Limb (tissue), 2 donors: ENCODE measurements at regions not wholly inside any gene's neighbourhood (a gene's known extent, or its start where the extent isn't known, plus 50 kb on each side); places are given as distances from the start of the nearest gene placed in this dataset.
"Not testable (repeated sequence)": the region's sequence is repeated elsewhere in the genome, so short reads cannot be mapped to it uniquely, and the experiment has no call there.

Source experiments
- DNase-seq, 2 donors: peaks; one replicate each; pipeline ENCODE4 v3.0.0-alpha.2; 2016; ENCODE audit errors: extremely low spot score in 2 of 2

- DNase-seq: no peak
Observed at GRCh38 chr3:170814822-170815221, 55.2 kb downstream of the RPL22L1 start.

- no peak for DNase-seq
Observed at GRCh38 chr3:170813266-170813665, 56.7 kb downstream of the RPL22L1 start.

- peak; percentile 66 to 75 for DNase-seq
Observed at GRCh38 chr3:170811928-170812591, 57.9 kb downstream of the RPL22L1 start.

DNA sequence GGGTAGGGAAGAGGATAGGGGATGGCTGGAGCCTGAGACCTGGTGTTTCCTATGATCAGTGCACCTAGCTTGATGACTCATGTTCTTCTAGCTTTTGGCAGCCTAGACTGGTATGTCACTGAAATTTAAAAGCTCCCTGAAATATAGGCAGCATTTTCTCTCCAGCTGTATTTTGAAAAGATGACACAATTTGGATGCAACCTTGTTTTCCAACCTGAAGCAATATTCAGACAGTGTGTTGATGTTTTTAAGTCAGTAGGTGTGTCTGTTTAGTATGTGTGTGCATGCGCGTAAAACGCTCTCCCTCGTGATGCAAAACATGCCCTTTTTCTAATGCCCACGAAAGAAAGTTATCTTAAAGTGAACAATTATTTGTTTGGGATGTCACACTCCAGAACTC, 58.5 kb downstream of the RPL22L1 start:
- no peak for DNase-seq

DNA sequence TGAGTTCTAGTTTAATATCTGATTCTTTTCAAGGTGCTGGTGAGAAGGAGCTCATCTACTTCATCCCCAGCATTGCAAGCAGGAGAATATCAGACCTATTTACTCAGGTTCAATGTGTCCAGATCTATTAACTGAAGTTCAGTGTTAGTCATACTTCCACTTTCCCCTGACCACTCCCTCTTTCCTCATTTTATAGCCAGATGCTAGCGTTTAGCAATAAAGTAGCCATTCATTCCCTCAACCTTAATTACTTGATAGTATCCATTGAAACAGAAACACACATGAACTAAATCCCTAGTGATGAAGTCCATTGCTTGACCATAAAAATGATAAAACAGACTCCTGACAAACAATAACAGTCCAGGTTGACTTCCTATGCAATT, 60.0 kb downstream of the RPL22L1 start:
- no peak for DNase-seq

DNA sequence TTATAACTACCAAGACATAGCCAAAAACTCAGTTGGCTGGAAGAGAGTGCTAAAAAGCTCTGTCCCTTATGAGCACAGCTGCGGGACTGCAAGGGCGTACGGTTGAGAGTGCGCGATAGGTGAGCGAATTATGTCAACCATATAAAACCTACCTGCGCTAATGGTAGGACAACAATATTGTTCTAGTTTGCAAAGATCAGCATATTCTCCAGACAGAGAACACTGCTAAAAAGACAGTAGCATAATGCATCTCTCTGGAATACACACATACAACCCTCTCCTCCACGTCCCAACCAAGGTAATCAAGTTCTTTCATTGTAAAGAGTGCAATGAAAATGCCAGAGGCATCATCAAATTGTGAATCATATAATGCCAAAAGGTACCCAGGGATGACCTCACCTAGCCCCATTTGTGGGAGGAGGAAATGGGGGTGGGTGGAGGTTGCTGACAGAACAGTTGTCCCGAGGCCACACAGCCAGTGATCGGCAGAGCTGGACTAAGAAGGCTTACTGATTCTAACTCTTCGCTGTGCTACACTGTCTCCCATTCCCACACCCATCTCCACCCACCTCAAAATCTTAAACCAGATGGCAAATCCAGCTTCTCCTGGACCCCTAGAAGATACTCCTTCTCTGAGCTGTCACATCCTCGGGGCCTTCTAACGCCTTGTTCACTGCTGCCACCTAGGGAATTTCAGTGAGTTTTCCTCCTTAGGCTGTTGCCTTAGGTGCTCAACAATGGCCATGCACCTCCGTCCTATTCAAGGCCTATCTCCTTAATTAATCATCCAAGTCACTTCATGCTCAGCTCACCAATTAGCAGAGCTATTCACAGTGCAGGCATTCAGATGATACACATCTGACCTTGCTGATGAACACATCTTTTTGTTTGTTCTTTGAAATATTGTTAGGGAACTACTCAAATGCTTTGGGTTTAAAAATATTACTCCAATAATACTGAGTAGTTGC, 60.7 kb downstream of the RPL22L1 start:
- DNase-seq: peak in 1 of 2 donors; percentile 32

GRCh38 chr3:170808041-170808440, 62.0 kb downstream of the RPL22L1 start:
- DNase-seq: no peak

DNA sequence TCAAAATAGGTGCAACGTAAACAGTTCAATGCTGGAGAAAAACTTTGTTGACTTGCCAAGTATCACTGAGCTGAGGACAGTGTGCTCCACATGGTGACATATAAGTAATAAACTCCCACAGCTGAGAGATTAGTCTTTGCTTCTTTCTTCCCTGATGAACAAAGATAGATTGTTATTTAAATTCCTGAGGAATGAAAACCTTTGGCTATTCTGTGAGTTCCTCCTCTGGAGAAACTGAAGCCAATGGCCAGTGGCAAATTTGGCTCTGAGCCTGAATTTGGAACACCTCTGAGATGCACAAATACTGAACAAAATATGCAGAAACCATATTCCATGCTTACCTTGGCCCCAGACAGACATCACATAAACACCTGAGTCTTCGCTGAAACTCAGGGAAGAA, 63.3 kb downstream of the RPL22L1 start:
- DNase-seq: no peak

GRCh38 chr3:170806141-170806540, 63.9 kb downstream of the RPL22L1 start:
- DNase-seq: no peak

DNA sequence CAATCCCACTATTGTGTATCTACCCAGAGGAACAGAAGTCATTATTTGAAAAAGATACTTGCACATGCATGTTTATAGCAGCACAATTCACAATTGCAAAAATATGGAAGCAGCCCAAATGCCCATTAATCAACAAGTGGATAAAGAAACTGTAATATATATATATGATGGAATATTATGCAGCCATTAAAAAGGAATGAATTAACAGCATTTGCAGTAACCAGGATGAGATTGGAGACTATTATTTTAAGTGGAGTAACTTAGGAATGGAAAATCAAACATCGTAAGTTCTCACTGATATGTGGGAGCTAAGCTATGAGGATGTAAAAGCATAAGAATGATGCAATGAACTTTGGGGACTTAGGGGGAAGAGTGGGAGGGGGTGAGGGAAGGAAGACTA, 64.7 kb downstream of the RPL22L1 start:
- not testable (repeated sequence) for DNase-seq

- DNase-seq: not testable (repeated sequence)
Observed at GRCh38 chr3:170804634-170805033, 65.4 kb downstream of the RPL22L1 start.

DNA sequence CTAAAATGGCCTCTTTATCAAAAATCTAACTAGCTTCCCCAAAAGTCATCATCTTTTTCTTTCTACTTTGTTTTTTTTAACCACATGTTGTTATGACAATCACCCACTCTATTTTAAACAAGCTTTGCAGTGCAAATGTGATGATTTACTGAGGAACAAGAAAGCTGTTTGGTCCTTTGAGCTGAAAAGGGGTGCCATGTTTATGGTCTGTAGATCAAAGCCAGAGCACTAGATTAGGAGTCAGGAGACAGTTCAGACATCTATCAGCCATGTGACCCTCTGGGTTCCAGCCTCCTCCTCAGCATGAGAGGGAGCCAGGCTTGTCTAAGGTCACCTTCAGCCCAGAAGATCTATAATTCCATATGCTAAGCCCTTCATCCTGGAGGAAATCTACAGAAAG, 65.9 kb downstream of the RPL22L1 start:
- DNase-seq: no peak

DNA sequence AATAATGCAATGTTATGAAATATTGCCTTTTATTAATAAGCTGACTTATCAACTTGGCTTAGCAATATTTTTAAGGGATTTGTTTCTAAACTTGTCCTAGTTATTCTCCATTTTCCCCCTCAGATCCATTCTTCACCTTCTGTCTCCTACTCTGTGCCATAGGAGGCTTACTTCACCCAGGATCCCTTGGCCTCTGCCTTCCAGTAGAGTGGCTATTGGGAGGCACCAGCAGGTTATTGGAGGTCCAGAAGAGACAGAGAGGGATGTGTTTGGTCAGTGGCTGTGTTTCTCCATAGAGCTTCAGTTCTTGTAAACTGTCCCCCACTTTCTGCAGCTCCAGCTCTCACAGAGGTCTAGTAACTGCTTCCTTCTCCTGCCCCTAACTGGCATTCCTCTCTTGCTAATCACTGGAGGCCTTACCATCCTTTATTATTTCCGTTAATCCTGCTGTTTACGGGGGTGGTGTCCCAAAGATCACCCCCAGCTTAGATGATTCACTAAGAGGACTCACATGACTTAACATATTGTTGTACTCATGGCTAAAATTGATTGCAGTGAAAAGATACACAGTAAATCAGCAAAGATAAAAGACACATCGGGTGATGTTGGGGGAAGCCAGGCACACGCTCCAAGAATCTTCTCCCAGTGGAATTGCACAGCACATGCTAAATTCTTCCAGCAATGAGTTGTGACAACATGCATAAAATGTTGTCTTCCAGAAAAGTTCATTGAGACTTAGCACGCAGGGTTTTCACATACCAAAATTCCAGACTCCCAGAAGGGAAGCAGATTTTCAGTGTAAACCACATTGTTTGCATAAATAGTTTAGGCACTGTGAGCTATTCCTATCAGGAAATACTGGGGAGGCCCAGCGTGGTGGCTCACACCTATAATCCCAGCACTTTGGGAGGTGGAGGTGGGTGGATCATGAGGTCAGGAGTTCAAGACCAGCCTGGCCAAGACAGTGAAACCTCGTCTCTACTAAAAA, 67.5 kb downstream of the RPL22L1 start:
- peak in 1 of 2 donors; percentile 64 for DNase-seq

- DNase-seq: no peak
Observed at GRCh38 chr3:170801597-170801996, 68.4 kb downstream of the RPL22L1 start.

DNA sequence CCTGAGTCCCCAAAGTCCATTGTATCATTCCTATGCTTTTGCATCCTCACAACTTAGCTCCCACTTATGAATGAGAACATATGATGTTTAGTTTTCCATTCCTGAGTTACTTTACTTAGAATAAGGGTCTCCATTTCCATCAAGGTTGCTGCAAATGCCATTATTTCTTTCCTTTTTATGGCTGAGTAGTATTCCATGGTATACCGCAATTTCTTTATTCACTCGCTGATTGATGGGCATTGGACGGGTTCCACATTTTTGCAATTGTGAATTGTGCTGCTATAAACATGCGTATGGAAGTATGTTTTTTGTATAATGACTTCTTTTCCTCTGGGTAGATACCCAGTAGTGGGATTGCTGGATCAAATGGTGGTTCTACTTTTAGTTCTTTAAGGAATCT, 69.7 kb downstream of the RPL22L1 start:
- not testable (repeated sequence) for DNase-seq

GRCh38 chr3:170799009-170799408, 71.0 kb downstream of the RPL22L1 start:
- DNase-seq: no peak

DNA sequence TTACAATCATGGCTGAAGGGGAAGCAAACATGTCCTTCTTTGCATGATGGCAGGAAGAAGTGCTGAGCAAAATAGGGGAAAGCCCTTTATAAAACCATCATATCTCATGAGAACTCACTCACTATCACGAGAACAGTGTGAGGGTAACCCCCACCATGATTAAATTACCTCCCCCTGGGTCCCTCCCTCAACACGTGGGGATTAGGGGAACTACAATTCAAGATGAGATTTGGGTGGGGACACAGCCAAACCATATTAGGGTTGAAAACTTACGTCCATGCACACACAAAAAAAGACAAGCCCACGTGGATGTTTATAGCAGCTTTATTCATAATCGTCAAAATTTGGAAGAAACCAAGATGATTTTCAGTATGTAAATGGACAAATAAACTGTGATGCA, 72.3 kb downstream of the RPL22L1 start:
- no peak for DNase-seq

DNA sequence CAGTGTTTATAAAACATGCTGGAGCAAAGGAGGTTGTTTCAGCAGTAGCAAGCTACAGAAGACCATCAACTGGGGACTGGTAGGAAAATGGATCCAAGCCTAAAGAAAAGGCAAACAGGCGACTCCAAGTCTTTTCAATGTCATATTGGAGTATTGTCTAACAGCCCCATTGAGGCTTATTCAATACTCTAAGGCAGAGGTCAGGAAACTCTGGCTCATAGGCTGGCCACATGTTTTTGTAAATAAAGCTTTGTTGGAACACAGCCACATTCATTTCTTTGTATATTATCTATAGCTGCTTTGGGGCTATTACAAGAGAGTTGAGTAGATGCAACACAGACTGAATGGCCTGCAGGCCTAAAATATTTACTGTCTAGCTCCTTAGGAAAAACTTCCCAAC, 77.5 kb downstream of the RPL22L1 start:
- DNase-seq: peak in 1 of 2 donors; percentile 30

- DNase-seq: peak in 1 of 2 donors; percentile 44
Observed at GRCh38 chr3:170790647-170791046, 79.3 kb downstream of the RPL22L1 start.

DNA sequence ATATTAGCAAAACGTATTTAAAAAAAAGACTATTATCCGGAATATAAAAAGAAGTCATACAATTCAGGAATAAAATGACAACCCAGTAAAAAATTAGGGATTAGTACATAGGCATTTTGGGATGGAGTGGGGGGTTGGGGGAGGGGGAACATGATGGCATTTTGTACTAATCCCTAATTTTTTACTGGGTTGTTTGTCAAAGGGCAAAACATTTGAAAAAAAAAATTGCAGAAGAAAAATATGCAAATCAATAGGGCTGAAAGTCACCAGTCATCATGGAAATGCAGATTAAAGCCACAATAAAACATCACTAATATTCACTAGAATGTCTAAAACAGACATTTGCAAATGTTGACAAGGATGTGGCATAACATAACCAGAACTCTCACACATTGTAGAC, 82.5 kb downstream of the RPL22L1 start:
- no peak for DNase-seq

GRCh38 chr3:170785454-170785853, 84.5 kb downstream of the RPL22L1 start:
- no peak for DNase-seq
